ENCODE measurements at regions not wholly inside any gene's neighbourhood (a gene's known extent, or its start where the extent isn't known, plus 50 kb on each side); places are given as distances from the start of the nearest gene placed in this dataset.

DNA sequence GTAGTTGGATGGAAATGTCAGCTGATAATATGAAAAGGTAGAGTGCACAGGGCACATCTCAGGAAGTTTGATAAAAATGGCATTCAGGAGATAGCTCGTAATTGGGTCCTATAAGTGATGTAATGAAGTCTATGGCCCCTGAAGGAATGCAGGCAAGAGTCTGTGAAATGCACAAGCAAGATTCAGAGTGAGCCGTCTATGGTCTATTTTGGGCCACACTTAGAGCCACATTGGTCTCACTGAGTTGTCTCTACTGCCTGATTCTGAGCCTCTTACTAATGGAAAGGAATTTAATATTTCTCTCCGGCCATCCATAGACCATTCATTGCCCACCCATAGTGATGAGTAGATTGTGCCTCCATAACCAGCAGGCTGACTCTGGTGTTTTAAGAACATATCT lies 111.3 kb upstream of the KCNN2 start (continued):
- TF ChIP-seq, protein P1, sequence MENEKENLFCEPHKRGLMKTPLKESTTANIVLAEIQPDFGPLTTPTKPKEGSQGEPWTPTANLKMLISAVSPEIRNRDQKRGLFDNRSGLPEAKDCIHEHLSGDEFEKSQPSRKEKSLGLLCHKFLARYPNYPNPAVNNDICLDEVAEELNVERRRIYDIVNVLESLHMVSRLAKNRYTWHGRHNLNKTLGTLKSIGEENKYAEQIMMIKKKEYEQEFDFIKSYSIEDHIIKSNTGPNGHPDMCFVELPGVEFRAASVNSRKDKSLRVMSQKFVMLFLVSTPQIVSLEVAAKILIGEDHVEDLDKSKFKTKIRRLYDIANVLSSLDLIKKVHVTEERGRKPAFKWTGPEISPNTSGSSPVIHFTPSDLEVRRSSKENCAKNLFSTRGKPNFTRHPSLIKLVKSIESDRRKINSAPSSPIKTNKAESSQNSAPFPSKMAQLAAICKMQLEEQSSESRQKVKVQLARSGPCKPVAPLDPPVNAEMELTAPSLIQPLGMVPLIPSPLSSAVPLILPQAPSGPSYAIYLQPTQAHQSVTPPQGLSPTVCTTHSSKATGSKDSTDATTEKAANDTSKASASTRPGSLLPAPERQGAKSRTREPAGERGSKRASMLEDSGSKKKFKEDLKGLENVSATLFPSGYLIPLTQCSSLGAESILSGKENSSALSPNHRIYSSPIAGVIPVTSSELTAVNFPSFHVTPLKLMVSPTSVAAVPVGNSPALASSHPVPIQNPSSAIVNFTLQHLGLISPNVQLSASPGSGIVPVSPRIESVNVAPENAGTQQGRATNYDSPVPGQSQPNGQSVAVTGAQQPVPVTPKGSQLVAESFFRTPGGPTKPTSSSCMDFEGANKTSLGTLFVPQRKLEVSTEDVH (IDR thresholded peaks at IDR 0.05; ENCODE audit: low read depth, partially characterized antibody): no peak
- TF ChIP-seq PTTG1 (tag; IDR thresholded peaks at IDR 0.05; ENCODE audit: low read depth): no peak
- no peak for TF ChIP-seq ASH1L (IDR thresholded peaks at IDR 0.05; ENCODE audit: borderline replicate concordance, low read depth, partially characterized antibody)
- no peak for TF ChIP-seq KLF10 (CRISPR knock-in tag; IDR thresholded peaks at IDR 0.05)

DNA sequence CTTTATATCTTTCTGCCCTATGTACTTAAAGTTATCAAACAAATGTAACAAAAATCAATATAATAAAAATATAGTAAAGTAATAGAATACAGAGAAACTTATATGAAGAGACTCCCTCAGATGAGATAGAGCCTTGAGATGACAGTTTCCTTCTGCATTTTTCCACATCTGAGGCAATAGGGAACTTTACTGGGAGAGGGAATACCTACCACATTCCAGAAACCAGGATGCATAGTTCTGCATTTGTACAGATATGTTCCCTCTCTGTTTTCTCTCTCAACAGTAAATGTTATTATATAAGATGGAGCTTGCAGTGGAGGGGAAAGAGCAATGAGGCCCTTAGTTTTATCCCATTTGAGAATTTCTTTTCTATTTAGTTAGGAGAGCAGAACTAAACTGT lies 109.6 kb upstream of the KCNN2 start:
- intact Hi-C loops (cut with micrococcal nuclease): no loop called here
- H3K36me3 ChIP-seq (ENCODE audit: control insufficient read depth, insufficient read depth, low read length): no peaks in the 10 kb centered on the region
- no peak overlapping the region for H3K9ac ChIP-seq (ENCODE audit: insufficient read depth in 1 of 2, low read depth in 2 of 2, low read length in 2 of 2)
- no peak for FAIRE-seq
- H2AFZ ChIP-seq (ENCODE audit: low read depth, low read length): no peak overlapping the region
- ChIA-PET POLR2A (no interaction called here), CTCF (ENCODE audit: low intra/inter-chr PET ratio) (no interaction called here)
- no peak for ATAC-seq
- no peak overlapping the region for H3K4me3 ChIP-seq
- TF ChIP-seq GATA2 (CRISPR knock-in tag; IDR thresholded peaks at IDR 0.05): no peak
- no peak for TF ChIP-seq ZNF282 (CRISPR knock-in tag; IDR thresholded peaks at IDR 0.05)
- no peaks in the 10 kb centered on the region for H3K27me3 ChIP-seq (ENCODE audit: control insufficient read depth in 2 of 2, insufficient read depth in 2 of 2, low read length in 2 of 2)
- no TSS peak for BruUV-seq (replicated peaks)
- H3K27ac ChIP-seq (ENCODE audit: extremely low read depth, low read depth, low read length): no peak overlapping the region
- H3K9me1 ChIP-seq (ENCODE audit: control insufficient read depth, insufficient read depth, low read length): no peaks in the 10 kb centered on the region
- no peak overlapping the region for H3K4me2 ChIP-seq (ENCODE audit: insufficient read depth, low read length)
- H3K9me3 ChIP-seq (replicated peaks; ENCODE audit: control insufficient read depth, insufficient read depth, low read depth, low read length): no peaks in the 10 kb centered on the region
- no peaks in the 10 kb centered on the region for H4K20me1 ChIP-seq (replicated peaks; ENCODE audit: control insufficient read depth, insufficient read depth, low read length)
- in situ Hi-C loops (cut with MboI): no loop called here
- no peaks in the 10 kb centered on the region for H3K79me2 ChIP-seq (ENCODE audit: control insufficient read depth, insufficient read depth, low read length)
- H3K4me1 ChIP-seq (replicated peaks in 1 of 2; ENCODE audit: control insufficient read depth in 2 of 2, insufficient read depth in 2 of 2, low read length in 2 of 2): no peaks in the 10 kb centered on the region
- DNase-seq (ENCODE audit: extremely low read depth in 1 of 4, low spot score in 3 of 4): no peak
